ENCODE measurements at regions not wholly inside any gene's neighbourhood (a gene's known extent, or its start where the extent isn't known, plus 50 kb on each side); places are given as distances from the start of the nearest gene placed in this dataset.

DNA sequence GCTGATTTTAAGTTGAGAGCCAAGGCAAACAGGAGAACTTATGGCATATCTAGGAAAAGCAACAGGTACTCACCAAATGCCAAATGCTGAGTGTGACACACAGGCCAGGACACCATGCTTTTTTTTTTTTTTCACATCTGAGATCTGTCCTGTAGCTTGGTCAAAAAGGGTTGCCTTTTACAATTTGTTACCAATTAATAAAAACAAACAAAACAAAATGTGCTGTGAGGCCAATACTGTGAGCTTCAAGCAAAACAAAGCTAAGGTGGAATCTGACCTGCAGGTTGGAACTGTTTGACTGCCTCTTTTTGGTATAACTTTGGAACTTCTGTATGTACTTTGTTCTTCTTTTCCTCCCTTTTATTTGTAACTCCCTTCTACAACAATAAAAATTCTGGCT lies 548.5 kb upstream of the IGFBP7 start:
- no peaks in the 10 kb centered on the region for H3K36me3 Mint-ChIP-seq (ENCODE audit: insufficient read depth in 1 of 3, low read depth in 3 of 3)

More for the DNA sequence above, 548.5 kb upstream of the IGFBP7 start:
- H3K9me3 Mint-ChIP-seq = no peaks in the 10 kb centered on the region
- Histone ChIP-seq H3K23ac (ENCODE audit: insufficient read length, low read depth, low read length) (no peak overlapping the region), H4K20me1 (ENCODE audit: control insufficient read depth, insufficient read depth, insufficient read length) (no peaks in the 10 kb centered on the region), H4K5ac (ENCODE audit: insufficient read length, low read depth, low read length) (no peak overlapping the region), H3T11ph (ENCODE audit: low read length) (no peak overlapping the region), H3K79me2 (ENCODE audit: insufficient read depth, low read length) (no peaks in the 10 kb centered on the region), H3K18ac (ENCODE audit: insufficient read length, low read depth, low read length) (no peak overlapping the region), H2BK15ac (ENCODE audit: low read depth, low read length) (no peak overlapping the region), H2AFZ (ENCODE audit: low read length) (no peak overlapping the region), H4K91ac (ENCODE audit: insufficient read length, low read depth, low read length) (no peak overlapping the region), H2BK20ac (ENCODE audit: low read depth, low read length, poor library complexity, severe bottlenecking) (no peak overlapping the region), H2AK5ac (ENCODE audit: insufficient read length, low read length) (no peak overlapping the region), H3K56ac (ENCODE audit: insufficient read length, low read depth, low read length) (no peak overlapping the region), H4K8ac (replicated peaks; ENCODE audit: insufficient read length, low read depth, low read length) (no peak overlapping the region), H3K9me3 (ENCODE audit: control insufficient read depth, low read depth, low read length) (no peaks in the 10 kb centered on the region), H3K23me2 (ENCODE audit: insufficient read length, low read depth, low read length, poor library complexity, severe bottlenecking) (no peaks in the 10 kb centered on the region), H3K14ac (ENCODE audit: insufficient read depth, low read length) (no peak overlapping the region), H3K79me1 (ENCODE audit: insufficient read depth, low read depth, low read length, poor library complexity, severe bottlenecking) (no peaks in the 10 kb centered on the region), H2BK5ac (ENCODE audit: insufficient read length, low read length) (no peak overlapping the region), H3K4me1 (ENCODE audit: insufficient read depth, low read length) (no peaks in the 10 kb centered on the region), H3K27me3 (ENCODE audit: insufficient read depth, low read length) (no peaks in the 10 kb centered on the region), H2BK120ac (ENCODE audit: low read depth, low read length, poor library complexity, severe bottlenecking) (no peak overlapping the region), H3K4me2 (ENCODE audit: insufficient read depth, insufficient read length, low read length) (no peak overlapping the region), H2BK12ac (ENCODE audit: insufficient read length, low read depth, low read length) (no peak overlapping the region), H3K27ac (ENCODE audit: insufficient read length, low read depth, low read length) (no peak overlapping the region), H3K9ac (ENCODE audit: extremely low read depth, insufficient read length, low read length) (no peak overlapping the region), H3K4ac (ENCODE audit: low read depth, low read length) (no peak overlapping the region)
- H3K4me1 Mint-ChIP-seq = no peaks in the 10 kb centered on the region
- TF ChIP-seq, protein P1, sequence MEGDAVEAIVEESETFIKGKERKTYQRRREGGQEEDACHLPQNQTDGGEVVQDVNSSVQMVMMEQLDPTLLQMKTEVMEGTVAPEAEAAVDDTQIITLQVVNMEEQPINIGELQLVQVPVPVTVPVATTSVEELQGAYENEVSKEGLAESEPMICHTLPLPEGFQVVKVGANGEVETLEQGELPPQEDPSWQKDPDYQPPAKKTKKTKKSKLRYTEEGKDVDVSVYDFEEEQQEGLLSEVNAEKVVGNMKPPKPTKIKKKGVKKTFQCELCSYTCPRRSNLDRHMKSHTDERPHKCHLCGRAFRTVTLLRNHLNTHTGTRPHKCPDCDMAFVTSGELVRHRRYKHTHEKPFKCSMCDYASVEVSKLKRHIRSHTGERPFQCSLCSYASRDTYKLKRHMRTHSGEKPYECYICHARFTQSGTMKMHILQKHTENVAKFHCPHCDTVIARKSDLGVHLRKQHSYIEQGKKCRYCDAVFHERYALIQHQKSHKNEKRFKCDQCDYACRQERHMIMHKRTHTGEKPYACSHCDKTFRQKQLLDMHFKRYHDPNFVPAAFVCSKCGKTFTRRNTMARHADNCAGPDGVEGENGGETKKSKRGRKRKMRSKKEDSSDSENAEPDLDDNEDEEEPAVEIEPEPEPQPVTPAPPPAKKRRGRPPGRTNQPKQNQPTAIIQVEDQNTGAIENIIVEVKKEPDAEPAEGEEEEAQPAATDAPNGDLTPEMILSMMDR (conservative IDR thresholded peaks at IDR 0.05) = no peak
- H3K4me3 Mint-ChIP-seq = no peak overlapping the region
- H3K27me3 Mint-ChIP-seq (ENCODE audit: low read depth) = no peaks in the 10 kb centered on the region
- DNase-seq = no peak
- no peak overlapping the region for H3K27ac Mint-ChIP-seq
